GM19438 (cell line): ENCODE measurements at regions not wholly inside any gene's neighbourhood (a gene's known extent, or its start where the extent isn't known, plus 50 kb on each side); places are given as distances from the start of the nearest gene placed in this dataset.
"Not testable (repeated sequence)": the region's sequence is repeated elsewhere in the genome, so short reads cannot be mapped to it uniquely, and the experiment has no call there.

ENCODE experiments used
- ATAC-seq: cut with Tn5 transposase; IDR thresholded peaks from one replicate; pipeline ENCODE4 v1.9.1; 2021; ENCODE audit warnings: low read depth; ENCODE audit not compliant: unreplicated experiment

DNA sequence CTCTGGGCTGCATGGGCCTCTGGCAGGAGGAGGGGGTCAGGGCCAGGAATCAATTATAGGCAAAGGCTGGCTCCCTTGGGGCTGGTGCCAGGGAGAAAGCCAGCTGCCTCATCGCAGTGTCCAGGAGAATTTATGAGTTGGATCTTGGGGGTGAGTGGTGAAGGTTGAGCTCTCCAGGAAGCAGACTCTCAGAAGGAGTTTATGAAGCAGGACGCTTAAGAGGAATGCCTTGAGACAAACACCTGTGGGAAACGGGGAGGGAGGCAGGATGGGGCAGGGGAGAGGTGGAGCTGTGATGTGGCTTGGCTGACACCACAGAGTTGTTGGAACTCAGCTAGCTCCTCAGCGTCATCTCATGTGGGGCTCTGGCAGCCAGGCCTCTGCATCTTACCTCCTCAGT lies 428.5 kb downstream of the RPS24 start:
- ATAC-seq: no peak

DNA sequence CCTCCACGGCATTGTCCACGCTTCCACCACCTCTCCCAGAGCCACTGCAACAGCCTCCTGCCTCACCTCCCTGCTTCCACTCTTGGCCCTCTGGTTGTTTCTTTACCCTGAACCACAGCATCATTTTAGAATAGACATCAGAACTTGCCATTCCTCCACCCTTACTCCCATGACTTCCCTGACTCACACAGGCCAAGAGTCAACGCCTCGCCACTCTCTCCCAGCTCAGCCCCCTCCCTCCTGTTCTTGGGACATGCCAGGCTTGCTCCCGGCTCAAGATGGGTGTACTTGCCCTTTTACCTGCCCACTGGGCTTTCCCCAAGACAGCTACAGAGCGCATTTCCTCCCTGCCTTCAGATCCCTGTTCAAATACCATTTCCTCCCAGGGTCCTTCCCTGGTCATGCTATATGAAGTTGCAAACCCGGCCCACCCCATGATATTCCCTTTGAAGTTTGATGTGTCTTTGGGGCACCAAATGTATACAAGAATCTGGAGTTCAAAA lies 429.1 kb downstream of the RPS24 start:
- ATAC-seq: no peak

DNA sequence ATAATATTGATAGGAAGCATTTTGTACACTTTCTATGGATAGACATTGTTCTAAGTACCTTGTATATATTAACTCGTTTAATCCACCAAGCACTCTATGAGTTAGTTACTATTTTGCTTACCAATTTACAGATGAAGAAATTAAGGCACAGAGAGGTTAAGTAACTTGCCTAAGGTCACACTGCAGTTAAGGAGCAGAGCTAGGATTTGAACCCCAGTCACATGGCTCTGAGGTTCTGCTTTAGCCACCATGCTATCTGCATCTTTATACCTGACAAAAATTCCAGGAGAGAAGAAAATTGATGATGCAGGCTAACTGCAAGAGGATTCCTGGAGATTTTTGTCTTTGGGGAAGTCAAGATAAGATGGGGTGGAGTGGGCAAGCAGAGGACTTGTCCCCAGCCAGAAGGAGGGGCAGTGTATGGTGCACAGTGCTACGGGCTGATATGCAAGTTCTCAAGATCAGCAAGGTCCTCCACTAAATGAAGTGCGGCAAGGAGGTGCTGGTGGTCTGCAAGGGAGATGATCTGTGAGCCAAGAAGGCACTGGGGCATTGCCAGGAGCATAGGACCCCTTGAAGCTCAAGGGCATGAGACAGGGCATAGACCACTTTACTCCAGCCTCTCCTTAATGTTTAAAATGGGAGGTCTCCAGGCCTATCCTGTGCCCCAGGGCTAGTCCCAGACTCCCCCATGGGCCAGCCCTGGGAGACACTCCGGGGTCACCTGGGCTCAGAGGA lies 430.6 kb downstream of the RPS24 start:
- no peak for ATAC-seq

DNA sequence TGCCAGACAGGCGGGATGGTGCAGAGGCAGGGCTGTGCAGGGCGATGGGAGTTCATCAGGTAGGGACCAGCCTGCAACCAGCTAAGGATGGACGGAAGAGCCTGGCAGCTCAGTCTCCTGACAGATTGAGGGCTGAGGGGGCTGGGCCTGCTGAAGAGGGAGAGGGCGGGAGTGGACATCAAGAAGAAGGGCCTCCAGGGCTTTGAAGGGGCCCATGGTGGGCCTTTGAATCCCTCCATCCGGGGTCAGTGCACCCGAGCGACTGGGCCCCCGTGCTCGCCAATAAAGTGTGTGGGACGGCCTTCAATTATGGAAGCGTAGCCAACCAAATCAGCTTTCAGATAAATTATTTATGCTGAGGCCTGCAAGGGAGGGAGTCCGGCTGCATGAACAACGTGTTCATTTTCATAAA lies 431.2 kb downstream of the RPS24 start:
- ATAC-seq: no peak

DNA sequence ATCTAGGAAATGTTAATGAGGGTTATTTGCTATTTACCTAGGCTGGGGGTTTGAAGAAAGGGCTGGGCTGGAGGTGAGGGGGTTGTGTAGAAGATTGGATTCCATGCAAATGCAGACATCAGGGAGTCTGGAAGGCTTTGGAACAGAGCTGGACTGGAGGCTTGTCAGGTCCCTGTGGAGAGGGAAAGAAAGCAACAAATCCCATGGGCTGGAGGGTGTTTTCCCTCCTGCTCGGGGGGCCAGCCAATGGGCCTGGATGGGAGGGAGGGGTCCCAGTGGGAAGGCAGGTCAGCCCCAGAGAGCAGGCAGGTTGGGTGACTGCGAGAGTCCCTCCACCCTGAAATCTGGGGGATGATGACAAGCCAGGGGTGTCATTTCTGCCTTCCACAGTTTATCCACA lies 431.8 kb downstream of the RPS24 start:
- ATAC-seq: no peak

DNA sequence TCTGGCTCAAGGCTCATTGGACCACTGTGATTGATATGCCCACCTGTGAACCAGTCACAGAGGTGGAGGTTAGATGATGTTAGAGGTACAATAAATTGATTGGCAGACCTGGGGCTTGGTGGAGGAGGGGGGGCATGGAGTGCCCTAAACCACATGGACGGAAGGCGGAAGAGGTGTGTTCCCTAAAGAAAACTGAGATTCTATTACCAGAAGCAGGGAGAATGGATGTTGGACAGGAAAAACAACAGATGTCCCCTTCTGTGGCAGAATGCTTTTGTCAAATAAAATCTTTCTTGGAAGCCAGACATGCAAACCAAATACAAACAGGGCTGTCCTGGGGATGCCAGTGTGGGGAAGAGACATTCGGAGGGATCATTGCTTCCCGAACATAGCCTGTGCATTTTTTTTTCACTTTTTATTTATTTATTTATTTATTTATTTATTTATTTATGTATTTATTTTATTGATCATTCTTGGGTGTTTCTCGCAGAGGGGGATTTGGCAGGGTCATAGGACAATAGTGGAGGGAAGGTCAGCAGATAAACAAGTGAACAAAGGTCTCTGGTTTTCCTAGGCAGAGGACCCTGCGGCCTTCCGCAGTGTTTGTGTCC lies 433.9 kb downstream of the RPS24 start:
- ATAC-seq: no peak

DNA sequence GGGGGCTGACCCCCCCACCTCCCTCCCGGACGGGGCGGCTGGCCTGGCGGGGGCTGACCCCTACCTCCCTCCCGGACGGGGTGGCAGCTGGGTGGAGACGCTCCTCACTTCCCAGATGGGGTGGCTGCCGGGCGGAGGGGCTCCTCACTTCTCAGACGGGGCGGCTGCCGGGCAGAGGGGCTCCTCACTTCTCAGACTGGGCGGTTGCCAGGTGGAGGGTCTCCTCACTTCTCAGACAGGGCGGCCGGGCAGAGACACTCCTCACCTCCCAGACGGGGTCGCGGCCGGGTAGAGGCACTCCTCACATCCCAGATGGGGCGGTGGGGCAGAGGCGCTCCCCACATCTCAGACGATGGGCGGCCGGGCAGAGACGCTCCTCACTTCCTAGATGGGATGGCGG lies 435.1 kb downstream of the RPS24 start:
- not testable (repeated sequence) for ATAC-seq

DNA sequence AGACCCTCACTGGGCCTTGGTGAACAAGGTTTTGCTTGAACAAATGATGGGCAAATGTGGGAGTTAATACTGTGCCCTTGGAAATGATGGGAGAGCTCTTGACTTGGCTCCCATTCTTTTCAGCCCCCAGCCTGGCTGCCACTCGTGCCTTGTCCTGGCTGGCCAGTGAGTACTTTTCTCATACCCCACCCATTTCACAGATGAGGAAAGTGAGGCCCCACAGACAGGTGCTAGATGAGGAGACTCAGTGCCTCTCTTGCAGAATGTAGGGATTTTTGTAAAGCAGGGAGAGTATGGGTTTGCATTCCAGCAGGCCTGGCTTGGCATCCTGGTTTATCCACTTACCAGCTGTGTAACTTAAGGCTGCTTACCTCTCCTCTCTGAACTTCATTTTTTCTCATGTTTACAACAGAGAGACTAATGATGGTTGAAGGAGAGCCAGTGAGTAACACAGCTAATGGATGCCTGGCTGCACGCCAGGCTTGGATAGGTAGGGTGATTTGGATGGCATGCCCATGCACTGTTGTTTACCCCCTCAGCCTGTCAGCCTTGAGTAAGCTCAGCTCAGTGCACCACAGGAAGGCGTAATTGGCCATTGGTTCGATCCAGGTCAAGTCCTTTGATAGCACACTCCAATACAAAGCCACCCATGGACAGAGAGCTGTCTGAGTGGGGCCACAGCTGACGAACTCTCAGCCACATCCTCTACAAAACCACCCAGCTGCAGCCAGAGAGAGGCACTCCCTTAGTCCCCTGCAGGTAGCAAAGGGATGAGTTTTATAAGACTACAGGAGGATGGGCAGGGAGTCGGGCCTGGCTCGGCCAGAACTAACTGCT lies 436.8 kb downstream of the RPS24 start:
- ATAC-seq: no peak

DNA sequence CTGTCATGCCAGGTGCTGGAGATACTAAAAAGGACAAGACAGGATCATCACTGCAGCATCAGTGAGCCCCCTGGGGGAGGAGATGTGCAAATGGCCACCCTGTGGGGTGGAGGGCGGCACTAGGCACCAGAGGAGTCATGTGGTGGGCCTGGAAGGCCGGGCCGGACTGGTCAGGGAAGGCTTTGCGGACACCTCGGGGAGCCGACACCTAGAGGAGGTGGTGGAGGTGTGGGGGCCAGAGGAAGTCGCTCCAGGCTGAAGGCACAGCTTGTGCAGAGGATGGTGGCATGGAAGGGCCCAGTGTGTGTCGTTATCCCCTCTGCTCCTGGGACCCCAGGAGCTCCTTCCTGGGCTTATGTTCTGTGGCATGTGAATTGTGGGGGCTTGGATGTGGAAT lies 437.7 kb downstream of the RPS24 start:
- no peak for ATAC-seq

DNA sequence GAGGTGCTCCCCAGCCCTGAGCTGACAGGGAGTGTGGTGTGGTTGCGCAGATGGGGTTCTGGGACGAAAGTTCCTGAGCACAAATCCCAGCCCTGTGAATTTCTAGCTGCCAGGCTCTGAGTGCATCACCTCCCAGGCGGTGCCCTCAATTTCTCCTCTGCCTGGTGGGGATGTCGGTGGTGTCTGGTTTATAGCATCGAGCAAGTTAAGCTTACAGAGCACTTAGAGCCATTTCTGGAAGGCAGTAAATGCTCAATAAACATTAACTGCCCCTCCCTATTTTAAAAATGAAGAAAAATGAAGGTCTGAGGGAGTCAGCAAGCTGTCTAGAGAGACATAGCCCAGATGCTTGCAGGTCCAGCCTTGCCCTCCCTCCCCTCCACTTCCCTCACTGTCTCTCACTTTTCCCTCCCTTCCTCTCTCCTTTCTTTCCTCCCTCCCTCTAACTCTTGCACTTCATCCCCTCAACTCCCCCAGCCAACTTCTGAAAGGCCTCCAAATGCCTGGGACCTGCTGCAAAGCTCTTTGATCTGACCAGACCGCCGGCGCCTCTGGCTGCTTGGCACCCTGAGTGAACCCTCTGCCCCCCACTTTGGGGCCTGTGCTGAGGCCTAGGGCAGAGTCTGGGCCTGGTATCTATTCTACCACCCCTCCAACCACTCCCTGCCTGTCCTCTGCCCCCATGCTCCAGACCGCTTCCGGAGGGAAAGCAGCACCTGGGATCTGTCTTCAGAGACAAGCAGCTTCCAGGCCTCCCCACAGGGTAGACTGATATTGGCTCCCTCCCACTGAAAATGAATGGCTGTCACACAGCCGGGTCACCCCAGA lies 438.3 kb downstream of the RPS24 start:
- no peak for ATAC-seq

DNA sequence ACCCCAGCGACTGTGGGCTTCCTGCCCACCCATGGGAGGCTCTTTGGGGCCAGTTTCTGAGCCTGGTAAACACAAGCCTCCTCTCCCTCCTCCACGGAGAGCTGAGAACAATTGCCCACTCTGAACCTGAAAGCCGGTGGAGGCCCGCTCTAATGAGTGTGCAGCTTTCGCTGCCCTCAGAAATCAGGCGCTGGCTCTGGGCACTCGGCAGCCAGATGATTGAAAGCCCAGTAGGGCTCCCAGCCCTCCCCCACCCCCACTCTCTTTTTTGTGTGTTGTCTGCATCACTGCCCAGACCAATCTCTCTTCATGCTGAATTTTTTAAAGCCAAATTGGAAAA lies 438.9 kb downstream of the RPS24 start:
- no peak for ATAC-seq

DNA sequence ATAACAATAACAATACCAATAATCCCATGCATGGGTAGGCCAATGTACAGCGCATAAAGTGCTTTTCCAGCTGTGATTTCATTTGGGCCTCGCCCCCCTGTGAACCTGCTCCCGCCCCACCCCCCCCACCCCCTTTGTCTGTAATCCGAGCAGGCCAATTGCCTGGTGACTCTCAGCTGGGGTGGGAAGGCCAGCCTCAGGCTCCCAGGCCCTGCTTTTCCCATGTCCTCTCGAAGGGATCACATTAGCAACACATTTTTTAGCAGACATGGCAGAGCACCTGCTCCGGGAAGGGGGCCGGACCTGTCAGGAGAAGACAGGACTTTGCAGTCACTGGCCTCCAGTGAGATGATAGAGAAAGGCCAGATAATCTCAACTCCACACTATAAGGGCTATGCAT lies 439.3 kb downstream of the RPS24 start:
- no peak for ATAC-seq

DNA sequence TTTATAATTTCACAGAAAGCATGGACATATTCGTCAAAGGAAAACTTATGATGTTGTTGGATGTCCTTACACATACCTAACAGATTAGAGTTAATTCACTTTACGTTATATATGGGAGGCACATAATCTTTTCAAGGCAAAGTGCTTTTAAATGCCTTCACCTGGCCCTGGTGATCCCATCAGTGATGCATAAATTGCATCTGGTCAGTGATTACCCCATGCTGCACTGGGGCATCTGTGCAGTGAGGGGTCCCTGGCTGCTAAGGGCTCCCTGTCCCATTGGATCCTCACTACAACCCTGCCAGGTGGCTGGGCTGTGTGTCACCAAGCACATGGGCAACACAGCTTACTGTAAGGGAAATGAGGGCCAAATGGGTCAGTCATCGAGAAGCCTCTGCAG lies 441.1 kb downstream of the RPS24 start:
- ATAC-seq: no peak

DNA sequence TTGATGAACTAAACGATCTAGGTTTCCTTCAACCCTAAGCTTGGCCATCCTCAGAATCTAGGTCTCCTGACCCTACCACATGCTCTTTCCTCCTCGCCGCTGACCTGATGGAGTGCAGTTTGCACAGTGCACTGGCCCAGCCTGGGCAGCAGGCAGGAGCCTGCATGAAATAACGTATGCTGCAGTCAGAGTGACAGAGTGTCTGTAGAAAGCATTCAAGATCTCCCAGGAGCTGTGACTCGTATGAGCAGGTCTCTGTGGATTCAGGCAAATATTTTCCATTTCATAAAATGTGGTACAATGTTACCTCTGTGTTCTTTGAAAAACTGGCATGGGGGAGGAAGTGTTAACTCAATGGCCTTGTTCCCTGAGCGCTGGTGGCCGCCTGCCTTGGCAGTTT lies 441.8 kb downstream of the RPS24 start:
- no peak for ATAC-seq

DNA sequence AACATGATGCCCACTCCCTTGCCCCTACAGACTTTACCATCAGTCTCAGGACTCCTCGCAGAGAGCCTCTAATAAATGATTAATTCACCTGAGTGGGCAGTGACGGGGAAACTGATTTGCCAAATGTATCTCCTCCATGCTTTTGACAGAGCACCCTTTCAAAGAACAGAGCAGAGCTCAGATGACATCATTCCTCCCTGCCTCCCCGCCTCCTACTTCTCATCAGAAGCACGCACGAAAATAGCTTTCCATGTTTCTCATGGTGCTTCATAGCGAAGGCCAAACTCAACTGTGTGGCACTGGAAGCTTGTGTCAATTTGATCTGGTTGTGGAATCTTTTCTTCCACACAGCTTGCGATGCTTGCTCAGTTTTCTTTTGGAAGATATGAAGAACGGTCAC lies 442.5 kb downstream of the RPS24 start:
- no peak for ATAC-seq

DNA sequence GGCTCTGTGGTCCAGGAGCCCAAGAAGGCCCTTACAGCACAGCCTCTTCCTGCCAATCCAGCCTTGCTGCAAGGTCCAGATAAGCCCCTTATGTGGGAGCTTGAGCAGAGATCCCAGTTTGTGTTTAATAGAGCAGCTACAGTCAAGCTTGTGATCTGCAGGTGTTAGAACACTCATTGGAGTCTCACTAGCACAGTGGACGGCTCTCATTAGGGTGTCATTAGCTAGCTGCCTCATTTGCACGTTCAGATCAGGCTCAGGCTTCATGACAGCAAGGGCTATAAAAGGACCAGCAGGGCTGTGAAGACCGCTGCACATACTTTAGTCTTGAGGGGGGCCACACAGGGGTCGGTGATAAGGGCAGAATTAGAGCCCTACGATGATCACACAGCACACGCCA lies 443.2 kb downstream of the RPS24 start:
- ATAC-seq: no peak

DNA sequence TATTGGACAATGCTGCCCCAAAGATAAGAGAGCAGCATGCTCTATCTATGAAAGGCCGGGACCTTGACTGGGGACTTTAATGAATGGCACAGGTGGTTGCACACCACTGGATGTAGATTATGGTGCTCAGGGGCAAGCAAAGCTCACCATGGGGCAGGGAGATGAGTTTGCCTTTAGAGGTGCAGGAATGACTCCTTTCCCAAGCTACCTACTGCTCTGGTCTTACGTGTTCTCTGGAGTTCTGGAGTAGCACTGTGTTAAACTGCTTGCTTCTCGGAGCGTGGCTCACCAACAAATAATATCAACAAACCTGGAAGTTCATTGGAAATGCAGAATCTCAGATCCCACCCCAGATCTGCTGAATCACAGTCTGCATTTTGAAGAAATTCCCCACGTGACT lies 445.3 kb downstream of the RPS24 start:
- ATAC-seq: no peak

DNA sequence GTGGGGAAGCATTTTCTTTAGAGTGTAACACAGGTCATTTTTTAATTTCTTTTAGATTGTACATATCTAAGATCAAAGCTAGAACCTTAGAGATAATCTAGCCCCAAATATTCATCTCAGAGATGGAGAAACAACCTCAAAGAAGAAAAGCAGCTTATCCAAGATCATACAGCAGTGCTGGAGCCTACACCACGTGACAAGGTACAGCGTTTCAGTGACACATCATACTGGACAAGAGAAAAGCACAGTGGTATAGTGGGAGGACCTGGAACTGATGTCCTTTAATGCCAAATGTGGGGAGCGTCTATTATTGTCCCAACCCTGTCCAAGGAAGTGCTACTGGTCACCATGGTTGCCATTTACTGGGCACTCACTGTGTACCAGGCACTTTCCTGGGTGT lies 445.8 kb downstream of the RPS24 start:
- ATAC-seq: no peak

DNA sequence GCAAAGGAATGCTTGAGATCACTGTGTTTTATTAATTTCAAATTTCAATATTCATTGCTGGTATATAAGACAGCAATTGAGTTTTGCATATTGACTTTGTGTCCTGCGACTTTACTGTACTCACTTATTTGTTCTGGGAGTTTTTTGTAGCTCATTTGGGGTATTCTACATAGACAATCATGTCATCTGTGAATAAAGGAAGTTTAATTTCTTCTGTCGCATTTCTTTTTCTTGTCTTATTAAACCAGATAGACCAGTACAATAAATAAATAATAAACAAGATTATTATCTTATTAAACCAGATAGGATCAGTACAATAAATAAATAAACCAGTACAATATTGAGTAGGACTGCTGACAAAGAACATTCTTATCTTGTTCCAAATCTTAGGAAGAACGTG lies 448.2 kb downstream of the RPS24 start:
- ATAC-seq: no peak

DNA sequence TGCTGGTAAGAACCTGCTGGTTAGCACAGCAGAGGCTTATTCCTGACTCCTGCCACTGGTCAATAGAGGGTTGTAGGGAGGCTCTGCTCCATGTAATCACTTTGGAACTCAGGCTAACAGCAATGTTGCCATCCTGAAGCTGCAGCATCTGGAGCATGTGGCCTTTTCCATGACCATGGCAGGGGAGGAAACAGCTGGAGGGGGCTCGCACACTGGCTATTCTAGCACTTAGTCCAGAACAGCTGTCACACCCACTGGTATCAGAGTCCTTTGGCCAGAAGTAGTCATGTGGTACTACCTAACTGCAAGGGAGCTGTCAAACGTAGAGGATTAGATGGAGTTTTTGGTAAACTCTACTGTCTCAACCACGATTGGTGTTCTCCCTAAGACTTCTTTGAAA lies 450.0 kb downstream of the RPS24 start:
- ATAC-seq: no peak

DNA sequence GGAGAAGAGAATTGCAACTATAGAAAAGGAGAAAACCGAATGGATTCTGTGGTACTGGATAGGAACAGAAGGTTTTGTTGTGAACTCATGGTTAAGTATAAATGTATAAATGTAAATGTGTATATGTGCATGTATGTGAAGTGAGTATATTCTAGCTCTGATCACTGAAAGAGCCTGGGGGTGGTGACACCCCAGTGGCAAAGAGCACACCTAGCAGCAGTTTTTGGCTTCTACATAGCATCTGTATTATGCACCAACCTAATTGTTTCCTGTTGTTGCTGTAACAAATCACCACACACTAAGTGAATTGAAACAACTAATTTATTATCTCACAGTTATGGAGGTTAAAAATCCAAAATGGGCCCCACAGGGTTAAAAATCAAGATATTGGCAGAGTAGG lies 455.4 kb downstream of the RPS24 start:
- no peak for ATAC-seq
